ENCODE measurements at regions not wholly inside any gene's neighbourhood (a gene's known extent, or its start where the extent isn't known, plus 50 kb on each side); places are given as distances from the start of the nearest gene placed in this dataset.
"Not testable (repeated sequence)": the region's sequence is repeated elsewhere in the genome, so short reads cannot be mapped to it uniquely, and the experiment has no call there.

GRCh38 chr10:46665536-46665935 is 86.6 kb downstream of the SYT15 start:
- not testable (repeated sequence) for H4K5ac ChIP-seq (ENCODE audit: low read length); H2BK15ac ChIP-seq (replicated peaks; ENCODE audit: low read depth); H3K79me1 ChIP-seq (ENCODE audit: low read length); H3K79me2 ChIP-seq (ENCODE audit: control insufficient read depth, insufficient read depth, low read length); H3K27me3 ChIP-seq (ENCODE audit: insufficient read depth, low read length, poor library complexity); H2AK5ac ChIP-seq (ENCODE audit: low read length); H3K23ac ChIP-seq (ENCODE audit: low read length); H3K9ac ChIP-seq (ENCODE audit: low read length); H3K18ac ChIP-seq (ENCODE audit: low read length); DNase-seq; H3K4me1 ChIP-seq (ENCODE audit: control insufficient read depth, low read depth, low read length); H2BK120ac ChIP-seq (ENCODE audit: low read depth, low read length); H4K8ac ChIP-seq (ENCODE audit: low read depth, low read length); H3K4me3 ChIP-seq (ENCODE audit: low read length); H2BK5ac ChIP-seq (ENCODE audit: low read length); H3K56ac ChIP-seq (ENCODE audit: low read length); H3K27ac ChIP-seq (ENCODE audit: low read depth, low read length); H3K4ac ChIP-seq (ENCODE audit: low read depth, low read length); H3K36me3 ChIP-seq (ENCODE audit: control insufficient read depth, insufficient read depth, low read length); H3K4me2 ChIP-seq (ENCODE audit: low read length)
- WGBS (ENCODE audit: extremely low coverage, insufficient coverage, low lambda C conversion rate), result no CpG with 5 or more reads among the region's 1 CpG

DNA sequence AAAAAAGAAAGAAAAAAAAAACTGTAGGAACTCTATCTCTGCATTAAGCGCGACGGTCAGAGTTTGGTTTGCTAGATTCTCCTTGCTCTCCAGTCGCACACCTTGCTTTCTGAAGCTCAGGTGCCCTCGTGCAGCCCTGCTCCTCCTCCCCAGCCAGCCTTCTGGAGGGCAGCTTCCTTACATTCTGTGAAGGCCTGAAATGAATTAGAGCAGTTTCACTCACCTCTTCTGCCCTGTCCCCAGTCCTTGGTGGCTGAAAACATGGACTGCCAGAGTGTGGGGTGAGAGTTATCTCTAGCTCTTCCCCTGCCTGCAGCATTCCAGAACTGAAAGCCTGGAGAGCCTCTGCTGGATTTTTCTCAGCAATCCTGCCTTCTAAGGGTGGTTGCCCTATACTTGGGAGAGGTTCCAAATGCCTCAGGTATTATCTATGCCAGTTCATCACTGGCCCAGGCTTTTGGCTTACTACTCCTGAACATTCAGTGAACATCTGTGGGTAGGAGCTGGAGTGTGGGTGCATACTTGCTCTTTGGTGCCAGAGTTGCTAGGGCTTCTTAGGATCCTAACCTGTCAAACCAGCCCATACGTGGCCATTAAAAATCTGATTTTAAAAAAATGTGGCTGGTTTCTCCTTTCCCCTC is 89.5 kb downstream of the SYT15 start:
- not testable (repeated sequence) for H3K4me3 ChIP-seq (ENCODE audit: low read length); H2AK5ac ChIP-seq (ENCODE audit: low read length)
- no CpG with 5 or more reads among the region's 6 CpGs for WGBS (ENCODE audit: extremely low coverage, insufficient coverage, low lambda C conversion rate)

GRCh38 chr10:46677836-46678435 is 99.0 kb downstream of the SYT15 start:
- not testable (repeated sequence) for H4K8ac ChIP-seq (ENCODE audit: low read depth, low read length); H2BK15ac ChIP-seq (replicated peaks; ENCODE audit: low read depth); H2BK5ac ChIP-seq (ENCODE audit: low read length); H3K27me3 ChIP-seq (ENCODE audit: insufficient read depth, low read length, poor library complexity); H3K4me3 ChIP-seq (ENCODE audit: low read length); H3K4ac ChIP-seq (ENCODE audit: low read depth, low read length); H3K27ac ChIP-seq (ENCODE audit: low read depth, low read length); H4K5ac ChIP-seq (ENCODE audit: low read length); H3K79me1 ChIP-seq (ENCODE audit: low read length); H3K18ac ChIP-seq (ENCODE audit: low read length); H2BK120ac ChIP-seq (ENCODE audit: low read depth, low read length); H3K23ac ChIP-seq (ENCODE audit: low read length); H2AK5ac ChIP-seq (ENCODE audit: low read length); H3K56ac ChIP-seq (ENCODE audit: low read length); H3K9ac ChIP-seq (ENCODE audit: low read length); H3K4me1 ChIP-seq (ENCODE audit: control insufficient read depth, low read depth, low read length); H3K79me2 ChIP-seq (ENCODE audit: control insufficient read depth, insufficient read depth, low read length); H3K36me3 ChIP-seq (ENCODE audit: control insufficient read depth, insufficient read depth, low read length); H3K4me2 ChIP-seq (ENCODE audit: low read length); DNase-seq
- WGBS (ENCODE audit: extremely low coverage, insufficient coverage, low lambda C conversion rate), result no CpG with 5 or more reads among the region's 8 CpGs

More for the DNA sequence above, 89.5 kb downstream of the SYT15 start:
- not testable (repeated sequence) for H3K4ac ChIP-seq (ENCODE audit: low read depth, low read length); H4K5ac ChIP-seq (ENCODE audit: low read length); H2BK120ac ChIP-seq (ENCODE audit: low read depth, low read length); H3K4me1 ChIP-seq (ENCODE audit: control insufficient read depth, low read depth, low read length); H3K27me3 ChIP-seq (ENCODE audit: insufficient read depth, low read length, poor library complexity); H2BK15ac ChIP-seq (replicated peaks; ENCODE audit: low read depth); H3K23ac ChIP-seq (ENCODE audit: low read length); H3K36me3 ChIP-seq (ENCODE audit: control insufficient read depth, insufficient read depth, low read length); H3K56ac ChIP-seq (ENCODE audit: low read length); H3K27ac ChIP-seq (ENCODE audit: low read depth, low read length); H3K18ac ChIP-seq (ENCODE audit: low read length); H3K4me2 ChIP-seq (ENCODE audit: low read length); H3K79me2 ChIP-seq (ENCODE audit: control insufficient read depth, insufficient read depth, low read length); H2BK5ac ChIP-seq (ENCODE audit: low read length); H4K8ac ChIP-seq (ENCODE audit: low read depth, low read length); H3K79me1 ChIP-seq (ENCODE audit: low read length); H3K9ac ChIP-seq (ENCODE audit: low read length)
- DNase-seq, result peak; percentile 1

DNA sequence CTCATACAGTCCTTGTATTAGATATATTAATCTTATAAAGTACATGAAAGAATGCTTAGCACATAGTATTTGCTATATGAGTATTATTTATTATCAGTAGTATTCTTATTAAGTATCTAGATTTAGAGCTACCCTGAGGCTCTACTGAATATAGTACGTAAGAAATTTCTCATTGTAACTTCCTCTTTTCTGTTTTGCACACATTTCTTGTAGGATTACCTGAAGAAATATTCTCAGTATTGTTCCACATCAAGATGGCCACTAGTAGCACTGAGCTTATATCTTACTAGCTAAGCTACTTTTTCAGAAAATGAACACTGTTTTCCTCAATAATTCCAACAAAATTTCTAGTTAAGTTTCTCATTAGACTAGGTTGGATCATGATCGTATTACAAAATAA is 112.5 kb downstream of the SYT15 start:
- H3K9ac ChIP-seq (ENCODE audit: low read length); H2BK120ac ChIP-seq (ENCODE audit: low read depth, low read length); H4K5ac ChIP-seq (ENCODE audit: low read length); H3K18ac ChIP-seq (ENCODE audit: low read length); H3K56ac ChIP-seq (ENCODE audit: low read length); H2AK5ac ChIP-seq (ENCODE audit: low read length); H3K4me1 ChIP-seq (ENCODE audit: control insufficient read depth, low read depth, low read length); H3K36me3 ChIP-seq (ENCODE audit: control insufficient read depth, insufficient read depth, low read length); H3K4ac ChIP-seq (ENCODE audit: low read depth, low read length); H3K4me2 ChIP-seq (ENCODE audit: low read length); H3K79me1 ChIP-seq (ENCODE audit: low read length); H3K79me2 ChIP-seq (ENCODE audit: control insufficient read depth, insufficient read depth, low read length); H3K27ac ChIP-seq (ENCODE audit: low read depth, low read length); H3K4me3 ChIP-seq (ENCODE audit: low read length); H2BK5ac ChIP-seq (ENCODE audit: low read length); H2BK15ac ChIP-seq (replicated peaks; ENCODE audit: low read depth); H3K23ac ChIP-seq (ENCODE audit: low read length); DNase-seq; H4K8ac ChIP-seq (ENCODE audit: low read depth, low read length); H3K27me3 ChIP-seq (ENCODE audit: insufficient read depth, low read length, poor library complexity): not testable (repeated sequence)
- WGBS (ENCODE audit: extremely low coverage, insufficient coverage, low lambda C conversion rate), result no CpG with 5 or more reads among the region's 2 CpGs

GRCh38 chr10:46693218-46693617 is 114.3 kb downstream of the SYT15 start:
- not testable (repeated sequence) for H3K23ac ChIP-seq (ENCODE audit: low read length); H3K56ac ChIP-seq (ENCODE audit: low read length); H3K18ac ChIP-seq (ENCODE audit: low read length); H3K4ac ChIP-seq (ENCODE audit: low read depth, low read length); H4K5ac ChIP-seq (ENCODE audit: low read length); H3K4me3 ChIP-seq (ENCODE audit: low read length); H3K27me3 ChIP-seq (ENCODE audit: insufficient read depth, low read length, poor library complexity); H3K4me2 ChIP-seq (ENCODE audit: low read length); H2BK5ac ChIP-seq (ENCODE audit: low read length); H3K36me3 ChIP-seq (ENCODE audit: control insufficient read depth, insufficient read depth, low read length); DNase-seq; H3K9ac ChIP-seq (ENCODE audit: low read length); H2BK120ac ChIP-seq (ENCODE audit: low read depth, low read length); H3K27ac ChIP-seq (ENCODE audit: low read depth, low read length); H2BK15ac ChIP-seq (replicated peaks; ENCODE audit: low read depth); H3K4me1 ChIP-seq (ENCODE audit: control insufficient read depth, low read depth, low read length); H4K8ac ChIP-seq (ENCODE audit: low read depth, low read length); H3K79me1 ChIP-seq (ENCODE audit: low read length); H2AK5ac ChIP-seq (ENCODE audit: low read length); H3K79me2 ChIP-seq (ENCODE audit: control insufficient read depth, insufficient read depth, low read length)
- no CpG with 5 or more reads among the region's 2 CpGs for WGBS (ENCODE audit: extremely low coverage, insufficient coverage, low lambda C conversion rate)

DNA sequence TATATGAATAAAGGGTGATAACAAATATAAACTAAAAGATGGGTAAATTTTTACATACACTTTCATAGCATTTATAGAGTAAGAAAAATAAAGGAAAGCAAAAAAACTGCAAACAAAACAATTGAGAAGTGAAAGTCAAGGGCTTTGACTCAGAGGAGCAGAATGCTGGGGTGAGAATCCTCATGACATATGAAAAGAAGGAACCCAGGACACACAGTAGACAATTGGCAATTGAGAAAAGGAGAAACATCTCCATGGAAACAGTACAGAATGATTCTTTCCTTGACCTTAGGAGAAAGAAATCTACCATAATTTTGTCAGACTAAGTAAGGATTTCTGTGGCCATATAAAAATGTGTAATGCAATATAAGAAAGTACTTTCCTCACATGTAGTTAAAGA is 138.3 kb downstream of the SYT15 start:
- H3K4ac ChIP-seq (ENCODE audit: low read depth, low read length); H2BK15ac ChIP-seq (replicated peaks; ENCODE audit: low read depth); H3K79me1 ChIP-seq (ENCODE audit: low read length); H2BK120ac ChIP-seq (ENCODE audit: low read depth, low read length); H2BK5ac ChIP-seq (ENCODE audit: low read length); H3K27ac ChIP-seq (ENCODE audit: low read depth, low read length); H3K4me2 ChIP-seq (ENCODE audit: low read length); H3K9ac ChIP-seq (ENCODE audit: low read length); H3K79me2 ChIP-seq (ENCODE audit: control insufficient read depth, insufficient read depth, low read length); H4K5ac ChIP-seq (ENCODE audit: low read length); H3K4me1 ChIP-seq (ENCODE audit: control insufficient read depth, low read depth, low read length); DNase-seq; H3K23ac ChIP-seq (ENCODE audit: low read length); H3K27me3 ChIP-seq (ENCODE audit: insufficient read depth, low read length, poor library complexity); H3K18ac ChIP-seq (ENCODE audit: low read length); H2AK5ac ChIP-seq (ENCODE audit: low read length); H3K4me3 ChIP-seq (ENCODE audit: low read length); H4K8ac ChIP-seq (ENCODE audit: low read depth, low read length); H3K56ac ChIP-seq (ENCODE audit: low read length); H3K36me3 ChIP-seq (ENCODE audit: control insufficient read depth, insufficient read depth, low read length): not testable (repeated sequence)
